ENCODE measurements at regions not wholly inside any gene's neighbourhood (a gene's known extent, or its start where the extent isn't known, plus 50 kb on each side); places are given as distances from the start of the nearest gene placed in this dataset.
"Not testable (repeated sequence)": the region's sequence is repeated elsewhere in the genome, so short reads cannot be mapped to it uniquely, and the experiment has no call there.

DNA sequence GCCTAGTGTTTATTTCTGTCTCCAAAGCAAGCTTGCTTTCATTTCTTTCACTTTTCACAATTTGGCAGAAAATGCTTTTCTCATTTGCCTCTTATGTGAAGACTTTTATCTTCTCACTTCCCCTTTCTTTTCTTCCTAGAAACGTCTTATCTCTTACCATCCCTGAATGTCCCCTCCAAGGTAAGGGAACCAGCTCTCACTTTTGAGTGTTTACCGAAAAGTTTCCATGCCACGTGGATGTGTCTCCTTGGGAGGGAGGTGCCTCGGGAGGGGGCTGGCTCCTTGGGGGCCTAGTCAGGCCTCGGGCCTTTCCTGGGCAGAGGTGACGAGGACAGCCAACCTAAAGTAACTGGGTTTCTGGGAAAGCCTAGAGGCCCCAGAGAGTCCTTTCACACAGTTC is 127.4 kb downstream of the CD24 start:
- peak; percentile 42 for DNase-seq

DNA sequence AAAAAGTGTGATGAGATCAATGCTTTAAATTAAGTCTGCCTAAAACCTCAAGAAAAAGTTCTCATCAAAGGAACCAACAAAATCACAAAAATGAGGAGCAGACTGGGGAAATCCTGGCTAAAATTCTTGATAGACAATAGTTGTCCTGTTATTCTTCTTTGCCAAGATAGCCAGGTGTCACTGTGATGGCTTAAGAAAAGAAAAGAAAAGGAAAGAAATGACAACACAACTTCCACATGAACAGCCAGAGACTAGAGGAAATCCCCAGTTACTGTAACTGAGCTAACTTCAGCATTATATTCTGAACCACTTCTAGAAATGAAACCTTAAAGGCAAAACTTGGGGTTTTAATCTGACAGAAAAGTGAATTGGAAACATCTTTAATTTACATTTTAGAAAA is 129.6 kb downstream of the CD24 start:
- DNase-seq: no peak

DNA sequence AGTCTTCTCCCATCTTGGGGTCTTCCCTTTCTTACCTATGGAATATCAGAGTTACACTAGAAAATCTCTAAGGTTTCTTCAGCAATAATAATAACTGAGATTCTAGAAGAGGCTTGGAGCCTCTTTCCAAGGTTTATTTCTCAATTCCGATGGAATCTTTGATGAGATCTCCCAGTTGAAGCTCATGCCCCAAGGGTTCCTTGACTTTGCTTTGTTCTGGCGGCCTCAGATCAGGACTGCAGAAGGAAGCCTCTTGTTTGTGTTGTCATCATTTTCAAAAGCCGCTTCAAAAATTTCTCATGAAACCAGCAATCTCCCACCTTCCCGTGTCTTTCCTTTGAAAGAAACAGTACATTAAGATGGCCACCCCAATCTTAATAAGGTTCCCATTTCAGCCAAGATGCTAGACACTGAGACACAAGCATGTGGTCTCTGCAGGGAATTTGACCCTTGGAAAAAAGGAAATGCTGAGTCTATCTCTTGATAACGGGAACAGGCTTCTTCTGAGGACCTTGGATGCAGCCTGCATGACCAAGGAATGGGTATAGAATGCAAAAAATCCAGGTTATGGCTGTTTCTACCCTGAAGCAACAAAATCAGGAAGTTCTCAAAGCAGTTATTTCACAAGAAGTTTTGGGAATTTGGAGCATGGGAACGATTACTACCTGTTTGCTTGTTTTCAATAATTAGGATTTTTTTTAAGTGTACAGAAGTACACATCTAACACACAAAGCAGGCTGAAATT is 141.6 kb downstream of the CD24 start:
- DNase-seq: no peak

DNA sequence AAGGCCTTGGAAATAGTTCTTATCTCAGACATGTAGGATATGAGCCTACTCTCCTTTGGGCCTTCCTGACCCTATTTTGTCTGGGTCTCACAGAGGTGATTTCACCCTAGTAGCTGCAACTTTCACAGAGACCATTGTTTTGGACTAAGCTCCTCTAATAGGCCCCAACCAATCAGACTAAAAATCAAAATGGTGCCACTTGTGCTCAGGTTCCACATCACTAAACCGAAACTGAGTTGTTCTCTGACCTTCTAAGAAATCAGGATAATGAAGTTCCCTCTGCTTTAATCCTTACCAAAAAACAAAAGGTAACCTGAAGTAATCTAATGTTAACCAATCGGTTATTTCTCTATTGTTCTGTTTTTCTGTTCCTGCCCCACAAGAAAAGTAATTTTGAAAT is 143.6 kb downstream of the CD24 start:
- no peak for DNase-seq

DNA sequence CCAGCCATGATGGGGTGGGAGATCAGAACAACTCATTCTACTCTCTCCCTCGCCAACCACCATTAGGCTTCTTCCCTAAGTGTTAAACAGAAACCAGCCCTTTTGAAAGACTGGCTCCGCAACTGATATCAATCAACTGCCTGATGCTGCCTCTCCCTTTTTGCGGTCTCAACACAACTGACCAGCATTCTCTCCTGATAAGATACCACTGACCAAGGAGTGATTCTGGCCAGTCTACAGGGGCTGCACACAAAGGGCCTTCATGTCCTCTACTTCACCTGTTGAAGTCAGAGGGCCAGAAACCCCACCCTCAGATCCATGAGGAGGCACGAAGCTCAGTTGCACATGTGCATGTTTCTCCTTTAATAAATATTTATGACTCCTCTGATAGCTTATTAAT is 145.1 kb downstream of the CD24 start:
- no peak for DNase-seq

DNA sequence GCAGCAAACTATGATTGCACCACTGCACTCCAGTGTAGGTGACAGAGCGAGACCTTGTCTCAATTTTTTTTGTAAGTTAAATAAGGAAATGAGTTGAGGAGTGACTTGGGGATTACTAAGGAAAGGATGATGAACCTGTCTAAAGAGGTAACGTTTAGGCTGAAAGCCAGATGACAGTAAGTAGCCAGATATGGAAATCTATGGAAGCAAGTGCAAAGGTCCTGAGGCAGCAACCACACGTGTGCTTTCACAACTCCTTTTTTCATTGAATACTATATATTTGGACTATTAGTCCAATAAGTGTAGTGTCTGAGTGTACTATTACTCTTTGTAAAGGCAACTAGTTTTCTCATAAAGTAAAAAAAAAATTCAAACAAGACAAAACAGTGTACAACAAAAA is 147.4 kb downstream of the CD24 start:
- DNase-seq: no peak

DNA sequence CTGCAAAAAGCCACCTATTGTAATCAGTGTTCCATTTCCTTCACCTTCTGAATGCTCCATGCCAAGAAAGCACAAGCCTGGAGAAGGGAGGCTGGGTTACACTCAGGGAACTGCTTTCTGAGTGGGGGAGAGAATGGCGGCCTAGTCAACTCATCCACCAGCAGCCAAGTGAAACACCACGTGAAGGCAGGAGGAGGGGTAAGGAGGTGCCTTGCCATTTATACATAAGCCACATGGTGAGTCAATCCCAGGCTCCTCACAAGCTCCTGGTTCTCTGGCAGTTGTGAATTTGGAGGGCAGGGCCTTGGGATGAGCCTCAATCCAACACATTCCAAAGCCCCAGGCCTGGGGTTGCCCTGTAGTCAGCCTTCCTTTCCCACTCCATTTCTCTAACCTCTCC is 149.4 kb downstream of the CD24 start:
- no peak for DNase-seq

DNA sequence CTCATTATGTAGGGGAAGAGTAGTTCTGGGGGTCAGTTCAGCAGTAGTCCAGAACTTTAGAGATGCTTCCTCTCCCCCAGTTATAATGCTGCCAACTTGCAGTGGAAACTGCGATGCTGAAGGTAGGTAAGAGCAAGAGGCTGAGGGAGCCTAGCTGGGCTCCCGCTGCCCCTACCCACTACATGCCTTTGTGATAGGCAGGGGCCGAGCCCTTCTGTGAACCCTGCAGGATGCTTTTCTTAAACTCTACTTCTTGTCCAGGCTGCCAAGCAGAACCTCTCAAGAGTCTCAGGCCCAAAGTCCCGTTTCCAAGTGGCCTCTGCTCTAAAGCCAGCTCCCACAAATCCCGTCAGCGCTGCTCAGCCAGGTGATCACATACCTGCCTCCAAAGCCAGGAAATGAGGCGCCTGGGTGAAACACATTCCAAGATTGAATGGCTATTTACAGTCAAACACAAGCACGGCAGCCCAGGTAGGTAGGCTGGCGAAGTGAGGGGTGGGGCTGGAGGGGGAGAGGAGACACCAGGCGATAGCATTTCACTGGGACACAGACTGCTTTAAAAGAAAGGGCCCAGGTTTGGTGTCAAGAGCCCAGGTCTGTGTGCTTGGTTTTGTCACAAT is 150.7 kb downstream of the CD24 start:
- no peak for DNase-seq

DNA sequence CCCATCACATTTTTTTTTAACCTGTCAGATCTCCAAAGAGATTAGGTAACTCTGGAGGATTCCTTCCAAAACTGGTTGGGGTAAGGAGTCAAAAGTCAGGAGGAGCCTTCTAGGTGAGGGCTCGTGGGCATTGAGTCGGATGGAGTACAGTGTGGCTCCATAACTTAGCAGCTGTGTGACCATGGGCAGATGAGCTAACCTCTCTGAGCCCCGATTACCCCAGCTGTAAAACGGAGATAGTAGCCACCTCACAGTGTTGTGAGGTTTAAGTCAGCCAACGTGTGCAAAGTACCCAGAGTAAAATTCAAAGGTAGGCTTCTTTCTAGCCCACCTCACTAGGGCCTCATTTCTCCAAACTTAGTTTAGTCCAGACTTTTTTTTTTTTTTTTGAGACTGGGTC is 151.5 kb downstream of the CD24 start:
- DNase-seq: no peak

DNA sequence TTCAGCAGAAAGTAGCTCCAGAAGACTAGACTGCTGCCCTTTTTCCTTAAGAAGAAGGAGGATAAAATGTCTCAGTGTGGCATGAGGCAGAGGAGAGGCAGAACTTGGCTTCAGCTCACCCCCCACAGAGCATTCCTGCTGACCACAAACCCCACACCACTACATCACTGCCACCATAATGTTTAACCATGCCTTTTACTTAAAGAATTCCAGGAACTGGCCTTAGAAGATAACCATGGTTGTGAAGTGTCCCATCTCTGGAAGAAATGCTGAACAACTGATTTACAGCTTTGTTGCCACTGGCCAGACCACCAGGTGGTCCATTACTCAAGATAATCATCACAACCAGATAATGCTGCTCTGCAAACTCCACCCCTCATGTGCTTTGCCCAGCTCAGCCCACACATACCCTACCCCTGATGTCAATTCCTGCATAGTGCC is 154.1 kb downstream of the CD24 start:
- DNase-seq: no peak

DNA sequence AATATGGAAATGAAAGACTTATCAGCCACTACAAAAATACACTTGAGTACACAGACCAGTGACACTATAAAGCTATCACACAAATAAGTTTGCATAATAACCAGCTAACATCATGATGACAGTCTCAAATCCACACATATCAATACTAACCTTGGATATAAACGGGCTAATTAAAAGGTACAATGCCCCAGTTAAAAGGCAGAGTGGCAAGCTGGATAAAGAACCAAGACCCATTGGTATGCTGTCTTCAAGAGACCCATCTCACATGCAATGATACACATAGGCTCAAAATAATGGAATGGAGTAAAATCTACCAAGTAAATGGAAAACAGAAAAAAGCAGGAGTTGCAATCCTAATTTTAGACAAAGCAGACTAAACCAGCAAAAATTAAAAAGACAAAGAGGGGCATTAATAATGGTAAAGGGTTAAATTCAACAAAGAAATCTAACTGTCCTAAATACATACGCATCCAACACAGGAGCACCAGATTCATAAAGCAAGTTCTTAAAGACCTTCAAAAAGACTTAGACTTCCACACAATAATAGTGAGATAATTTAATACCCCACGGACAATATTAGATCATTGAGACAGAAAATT is 163.3 kb downstream of the CD24 start:
- no peak for DNase-seq

DNA sequence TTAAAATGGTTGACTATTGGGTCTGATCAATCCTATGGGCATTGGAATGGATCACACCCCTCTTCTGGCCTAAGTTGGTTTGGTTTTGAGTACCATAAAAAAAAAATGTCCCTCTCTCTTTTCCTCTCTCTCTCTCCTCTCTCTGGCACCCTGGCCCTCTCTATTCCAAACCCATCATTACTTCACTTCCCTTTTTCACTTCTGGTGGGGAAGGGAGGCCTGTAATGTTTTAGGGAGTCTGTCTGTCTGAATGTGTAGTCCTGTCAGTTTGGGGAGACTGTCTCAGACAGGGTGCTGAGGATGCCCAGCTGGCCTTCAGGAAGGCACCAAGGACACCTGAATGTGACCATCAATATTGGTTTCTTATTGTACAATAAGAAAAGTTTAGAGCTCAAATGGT is 165.8 kb downstream of the CD24 start:
- DNase-seq: no peak

DNA sequence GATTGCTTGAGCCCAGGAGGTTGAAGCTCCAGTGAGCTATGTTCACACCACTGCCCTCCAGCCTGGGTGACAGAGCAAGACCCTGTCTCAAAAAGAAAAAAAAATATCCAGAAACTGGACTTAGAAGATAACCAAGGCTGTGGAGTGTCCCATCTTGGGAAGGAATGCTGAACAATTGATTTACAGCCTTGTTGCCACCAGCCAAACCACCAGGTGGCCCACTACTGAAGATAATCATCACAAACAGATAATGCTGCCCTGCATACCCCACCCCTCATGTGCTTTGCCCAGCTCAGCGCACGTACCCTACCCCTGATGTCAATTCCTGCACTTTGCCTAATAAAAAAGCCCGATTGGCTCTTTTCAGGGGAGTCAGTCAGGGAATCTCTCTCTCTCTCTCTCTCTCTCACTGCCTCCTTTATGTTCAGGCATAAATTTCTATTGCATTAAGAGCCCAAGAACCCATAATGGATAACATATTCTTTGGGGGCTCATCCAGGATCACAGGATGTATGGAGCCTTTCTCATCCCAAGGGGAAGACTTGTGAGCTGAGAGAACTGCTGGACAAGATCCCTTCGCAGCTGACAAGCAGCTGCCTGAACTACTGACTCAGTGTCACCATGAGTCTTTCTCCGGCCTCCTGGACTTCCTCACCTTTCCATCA is 166.4 kb downstream of the CD24 start:
- no peak for DNase-seq

DNA sequence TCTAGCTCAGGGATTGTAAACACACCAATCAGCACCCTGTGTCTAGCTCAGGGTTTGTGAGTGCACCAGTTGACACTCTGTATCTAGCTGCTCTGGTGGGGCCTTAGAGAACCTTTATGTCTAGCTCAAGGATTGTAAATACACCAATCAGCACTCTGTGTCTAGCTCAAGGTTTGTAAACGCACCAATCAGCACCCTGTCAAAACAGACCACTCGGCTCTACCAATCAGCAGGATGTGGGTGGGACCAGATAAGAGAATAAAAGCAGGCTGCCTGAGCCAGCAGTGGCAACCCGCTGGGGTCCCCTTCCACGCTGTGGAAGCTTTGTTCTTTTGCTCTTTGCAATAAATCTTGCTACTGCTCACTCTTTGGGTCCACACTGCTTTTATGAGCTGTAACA is 168.3 kb downstream of the CD24 start:
- DNase-seq: not testable (repeated sequence)

DNA sequence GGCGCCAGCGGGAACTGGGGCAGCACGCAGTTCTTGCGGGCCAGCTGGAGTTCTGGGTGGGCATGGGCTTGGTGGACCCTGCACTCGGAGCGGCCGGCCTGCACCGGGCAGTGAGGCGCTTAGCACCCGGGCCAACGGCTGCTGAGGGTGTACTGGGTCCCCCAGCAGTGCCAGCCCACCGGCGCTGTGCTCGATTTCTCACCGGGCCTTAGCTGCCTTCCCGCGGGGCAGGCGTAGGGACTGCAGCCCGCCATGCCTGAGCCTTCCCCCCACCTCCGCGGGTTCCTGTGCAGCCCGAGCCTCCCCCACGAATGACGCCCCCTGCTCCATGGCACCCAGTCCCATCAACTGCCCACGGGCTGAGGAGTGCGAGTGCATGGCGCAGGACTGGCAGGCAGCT is 168.8 kb downstream of the CD24 start:
- no peak for DNase-seq

DNA sequence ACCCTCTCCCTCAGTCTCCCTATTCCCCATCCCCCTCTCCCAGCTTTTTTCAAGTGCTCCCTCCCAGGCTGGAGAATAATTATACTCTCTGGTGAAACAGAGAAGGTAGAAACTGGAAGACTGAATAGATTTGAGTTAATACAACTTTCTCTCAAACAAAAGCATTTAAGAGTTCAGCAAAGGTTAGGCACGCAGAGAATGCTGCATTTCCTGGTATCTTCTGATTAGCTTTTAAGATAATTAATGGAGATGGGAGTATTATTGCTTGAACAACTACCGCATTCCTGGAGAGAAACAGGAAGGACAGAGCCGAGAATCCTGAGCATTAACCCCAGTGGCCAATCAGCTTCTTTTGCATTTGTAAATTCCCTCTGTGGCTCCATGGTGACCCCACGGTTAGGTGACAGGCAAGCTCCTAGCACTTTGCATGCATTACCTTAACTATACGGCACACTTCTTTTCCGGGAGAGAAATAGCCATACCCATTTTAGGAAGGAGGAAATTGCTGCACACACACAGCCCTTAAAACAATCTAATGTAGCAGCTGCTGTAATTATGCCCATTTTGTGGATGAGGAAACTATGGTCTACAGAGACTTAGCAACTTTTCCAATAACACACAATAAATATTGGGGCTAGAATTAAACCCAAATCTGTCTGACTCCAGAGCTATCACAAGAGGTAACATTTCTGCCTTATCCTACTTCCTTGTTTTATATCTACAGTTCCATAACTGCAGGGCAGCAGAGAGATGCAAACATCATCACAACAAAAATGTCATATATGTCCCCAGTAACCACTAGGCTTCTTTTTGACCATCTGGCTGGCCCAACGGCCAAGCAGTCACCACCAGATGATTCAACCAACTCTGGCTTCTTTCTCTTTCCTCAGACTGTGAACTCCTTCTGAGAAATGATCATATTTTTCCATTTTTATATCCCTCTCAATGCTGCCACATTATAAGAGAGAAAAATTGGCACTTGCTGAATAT is 169.9 kb downstream of the CD24 start:
- no peak for DNase-seq

DNA sequence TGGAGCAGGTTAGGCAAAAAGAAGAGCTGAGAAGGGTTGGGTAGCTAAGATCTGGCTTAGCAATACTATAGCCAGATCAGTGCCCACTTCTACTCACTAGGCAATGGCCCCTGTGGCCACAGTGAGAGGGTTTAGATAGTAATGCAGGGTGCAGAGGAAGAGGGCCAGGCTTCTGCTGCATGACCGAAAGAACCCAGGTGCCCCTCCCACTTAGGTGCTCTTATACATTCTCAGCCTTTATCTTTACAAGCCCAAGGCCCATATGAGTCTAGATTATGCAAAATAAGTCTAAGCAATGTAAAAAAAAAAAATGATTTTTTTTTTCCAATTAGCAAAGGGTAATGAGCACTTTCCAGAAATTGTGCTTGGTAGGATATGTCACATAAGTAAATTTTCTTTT is 171.3 kb downstream of the CD24 start:
- DNase-seq: no peak

DNA sequence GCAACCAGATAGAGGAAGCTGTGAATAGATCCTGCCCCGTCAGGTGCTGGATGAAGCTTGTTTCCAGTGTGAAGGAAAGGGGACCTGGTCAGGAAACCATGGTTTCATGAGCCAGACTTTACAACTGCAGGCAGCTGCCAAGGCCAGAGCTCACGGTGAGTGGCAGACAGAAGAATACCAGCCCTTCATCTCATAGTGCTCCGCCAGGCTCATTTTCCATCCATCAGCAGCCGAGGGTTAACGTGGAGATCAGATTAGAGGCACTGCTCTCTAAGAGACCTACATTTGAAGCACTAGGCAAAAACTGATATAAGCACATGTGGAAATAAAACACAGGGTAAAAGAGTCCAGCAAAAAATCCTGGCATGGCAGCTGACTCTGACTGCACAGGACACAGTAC is 172.4 kb downstream of the CD24 start:
- no peak for DNase-seq

DNA sequence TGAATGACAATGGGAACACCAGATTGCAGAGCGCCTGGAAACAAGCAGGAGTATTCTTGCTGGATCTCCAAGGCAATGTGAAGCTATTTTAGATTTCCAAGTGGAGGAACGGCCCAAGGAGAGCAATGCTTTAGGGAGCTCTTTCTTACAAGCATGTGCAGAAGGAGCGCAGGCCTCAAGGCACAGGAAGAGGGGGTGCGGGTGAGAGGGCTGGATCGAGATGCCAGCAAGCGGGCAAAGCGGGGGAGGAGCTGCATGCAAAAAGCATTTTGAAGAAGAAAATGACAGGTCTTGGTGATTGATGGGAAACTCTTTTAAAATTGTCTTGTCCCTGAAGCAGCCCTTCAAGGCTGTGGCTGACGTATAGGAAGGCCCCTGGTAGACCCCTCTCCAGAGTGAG is 171.9 kb downstream of the QRSL1 start:
- DNase-seq: no peak

DNA sequence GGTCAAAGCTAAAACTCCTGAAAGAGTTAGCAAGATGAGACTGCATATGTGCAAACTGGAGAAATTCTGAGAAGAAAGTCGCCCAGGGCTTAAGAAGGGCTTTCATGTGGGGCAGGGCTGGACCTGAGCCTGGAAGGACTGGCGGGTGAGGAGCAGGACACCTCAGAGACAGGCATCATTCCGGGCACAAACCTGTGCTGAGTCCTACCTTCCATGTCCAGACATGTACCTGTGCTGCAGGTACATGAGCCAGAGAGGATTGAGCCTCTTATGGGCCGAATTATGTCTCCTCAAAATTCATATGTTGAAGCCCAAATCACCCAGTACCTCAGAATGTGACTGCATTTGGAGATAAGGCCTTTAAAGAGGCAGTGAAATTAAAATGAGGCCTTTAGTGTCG is 171.0 kb downstream of the QRSL1 start:
- no peak for DNase-seq

DNA sequence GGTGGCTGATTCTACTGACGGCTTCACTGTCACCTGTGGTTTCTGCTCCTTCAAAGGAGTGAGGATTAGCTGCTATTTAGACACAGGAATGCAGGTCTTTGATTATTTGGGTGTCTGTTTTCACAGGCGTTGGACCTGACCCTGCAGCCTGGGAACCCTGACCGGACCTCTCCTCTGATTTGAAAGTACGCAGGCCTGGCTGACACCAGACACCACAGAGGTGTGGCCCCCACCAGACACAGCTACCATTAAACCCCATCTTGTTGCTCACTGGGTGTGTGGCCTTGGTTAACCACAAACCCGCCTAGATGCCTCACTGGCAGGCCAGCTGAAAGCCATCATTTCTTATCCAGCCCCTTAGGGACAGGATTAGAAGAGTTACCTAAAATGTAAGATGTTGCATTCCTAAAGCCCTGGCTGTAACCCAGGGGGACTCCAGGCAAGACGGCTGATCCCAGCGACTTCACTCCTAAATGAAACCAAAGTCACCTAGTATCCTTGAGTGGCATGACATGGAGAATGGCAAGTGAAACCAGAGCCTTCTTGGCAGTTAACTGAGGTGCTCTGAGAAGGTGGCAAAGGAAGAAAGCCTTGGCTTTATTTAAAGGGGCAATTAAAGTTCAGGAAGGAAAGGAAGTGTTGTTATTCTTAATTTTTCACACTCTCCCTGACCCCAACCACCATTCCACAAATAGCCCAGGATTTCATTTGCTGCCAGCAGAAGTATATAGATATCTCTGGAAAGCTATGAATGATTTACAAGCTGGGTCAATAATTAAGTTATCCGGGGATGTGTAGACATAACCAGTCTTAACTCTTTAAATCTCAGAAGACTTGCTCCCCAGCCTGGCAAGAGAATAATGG is 169.9 kb downstream of the QRSL1 start:
- peak; percentile 69 for DNase-seq

DNA sequence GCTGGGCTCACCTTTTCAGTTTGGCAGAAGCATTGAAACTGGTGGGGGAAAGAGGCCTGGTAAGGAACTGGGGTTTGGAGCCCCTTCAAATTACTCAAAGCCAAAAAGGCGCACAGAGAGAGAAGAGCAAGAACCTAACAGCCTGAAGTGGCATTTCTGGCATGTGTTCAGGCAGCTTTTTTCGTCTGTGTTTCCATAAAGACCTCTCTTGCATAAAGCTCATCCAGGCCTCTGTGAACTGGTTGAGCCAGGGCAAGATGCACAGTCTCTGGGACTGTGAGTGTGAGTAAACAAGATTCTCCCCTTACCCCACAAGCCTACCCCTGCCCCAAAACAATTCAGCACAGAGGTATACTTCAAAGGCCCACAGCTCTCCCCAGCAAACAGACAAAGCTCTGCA is 167.8 kb downstream of the QRSL1 start:
- DNase-seq: no peak
